Keratinocyte (primary cell): ENCODE measurements at regions not wholly inside any gene's neighbourhood (a gene's known extent, or its start where the extent isn't known, plus 50 kb on each side); places are given as distances from the start of the nearest gene placed in this dataset.

ENCODE experiments used
- DNase-seq: peaks from one replicate; pipeline ENCODE4 v3.0.0-alpha.2; 2011; ENCODE audit warnings: low read depth, missing footprints, low spot score
- FAIRE-seq: peaks from 2 replicates; lab custom pipeline; 2011; peaks lifted over from hg19 to GRCh38; lab: Jason Lieb, UNC
- H2AFZ ChIP-seq: 2 replicates; pipeline ENCODE4 v1.6.0; 2012; ENCODE audit warnings: low read length, control low read depth, inconsistent platforms; ENCODE audit not compliant: control insufficient read depth
- H3K27ac ChIP-seq: 2 replicates; pipeline ENCODE4 v1.5.1; 2011; ENCODE audit warnings: low read length; ENCODE audit not compliant: control insufficient read depth, insufficient read depth
- H3K27me3 ChIP-seq: 3 replicates; pipeline ENCODE4 v1.6.0; 2011; ENCODE audit warnings: low read length; ENCODE audit not compliant: control insufficient read depth, insufficient read depth; ENCODE audit errors: extremely low read depth
- H3K36me3 ChIP-seq, 2 experiments: 2 replicates in 1 of 2; 3 replicates in 1 of 2; pipeline ENCODE4 v1.5.1; 2011; ENCODE audit warnings: low read length in 2 of 2, mild to moderate bottlenecking in 1 of 2; ENCODE audit not compliant: control insufficient read depth in 2 of 2, insufficient read depth in 2 of 2; ENCODE audit errors: extremely low read depth in 1 of 2
- H3K4me1 ChIP-seq: 3 replicates; pipeline ENCODE4 v1.5.1; 2011; ENCODE audit warnings: low read length; ENCODE audit not compliant: control insufficient read depth, insufficient read depth; ENCODE audit errors: extremely low read depth
- H3K4me2 ChIP-seq: 3 replicates; pipeline ENCODE4 v1.6.0; 2011; ENCODE audit warnings: low read depth, low read length; ENCODE audit not compliant: control insufficient read depth, insufficient read depth; ENCODE audit errors: extremely low read depth
- H3K4me3 ChIP-seq, 3 experiments: fragments of 200-600 bp in 1 of 3; sonication (generic) in 1 of 3; 2 replicates in 2 of 3; 3 replicates in 1 of 3; pipeline ENCODE4 v1.5.1; 2011 to 2016; ENCODE audit warnings: low read length in 3 of 3, mild to moderate bottlenecking in 3 of 3, control low read depth in 2 of 3, inconsistent platforms in 1 of 3, low read depth in 1 of 3, mixed read lengths in 1 of 3, mixed run types in 1 of 3, moderate library complexity in 1 of 3; ENCODE audit not compliant: control insufficient read depth in 2 of 3, insufficient read depth in 2 of 3; ENCODE audit errors: extremely low read depth in 1 of 3
- H3K79me2 ChIP-seq: 2 replicates; pipeline ENCODE4 v1.6.0; 2012; ENCODE audit warnings: low read length; ENCODE audit not compliant: control insufficient read depth, insufficient read depth
- H3K9ac ChIP-seq: 3 replicates; pipeline ENCODE4 v1.6.0; 2011; ENCODE audit warnings: low read length; ENCODE audit not compliant: control insufficient read depth, insufficient read depth; ENCODE audit errors: extremely low read depth
- H3K9me1 ChIP-seq: 3 replicates; pipeline ENCODE4 v1.6.0; 2011; ENCODE audit warnings: low read length; ENCODE audit not compliant: control insufficient read depth, insufficient read depth; ENCODE audit errors: extremely low read depth
- H3K9me3 ChIP-seq: 2 replicates; pipeline ENCODE4 v1.5.1; 2012; ENCODE audit warnings: low read depth, low read length; ENCODE audit not compliant: control insufficient read depth
- H4K20me1 ChIP-seq: 3 replicates; pipeline ENCODE4 v1.6.0; 2011; ENCODE audit warnings: low read length; ENCODE audit not compliant: control insufficient read depth, insufficient read depth; ENCODE audit errors: extremely low read depth
- EZH2 ChIP-seq: IDR thresholded peaks from one replicate; pipeline ENCODE4 v1.6.1; 2012; ENCODE audit warnings: inconsistent platforms, mild to moderate bottlenecking, low read length, moderate library complexity
- dilution Hi-C: fragments of 300-500 bp; cut with MboI; formaldehyde crosslinking; loops from one replicate; pipeline ENCODE4 v1.7.0; 2020; ENCODE audit warnings: low sequenced_read_pairs; ENCODE audit not compliant: extremely low pct_ligation_motif_present
- TF ChIP-seq, protein P1 (sequence below), 3 experiments: IDR thresholded peaks in 1 of 3; conservative IDR thresholded peaks in 1 of 3; optimal IDR thresholded peaks in 1 of 3; 2 replicates in 2 of 3; 3 replicates in 1 of 3; pipeline versions ENCODE3 to v1.5.1; 2011; ENCODE audit warnings: low read length in 3 of 3, mild to moderate bottlenecking in 3 of 3, moderate library complexity in 2 of 3, control low read depth in 1 of 3, inconsistent platforms in 1 of 3; ENCODE audit not compliant: insufficient read depth in 2 of 3; ENCODE audit errors: extremely low read depth in 1 of 3

DNA sequence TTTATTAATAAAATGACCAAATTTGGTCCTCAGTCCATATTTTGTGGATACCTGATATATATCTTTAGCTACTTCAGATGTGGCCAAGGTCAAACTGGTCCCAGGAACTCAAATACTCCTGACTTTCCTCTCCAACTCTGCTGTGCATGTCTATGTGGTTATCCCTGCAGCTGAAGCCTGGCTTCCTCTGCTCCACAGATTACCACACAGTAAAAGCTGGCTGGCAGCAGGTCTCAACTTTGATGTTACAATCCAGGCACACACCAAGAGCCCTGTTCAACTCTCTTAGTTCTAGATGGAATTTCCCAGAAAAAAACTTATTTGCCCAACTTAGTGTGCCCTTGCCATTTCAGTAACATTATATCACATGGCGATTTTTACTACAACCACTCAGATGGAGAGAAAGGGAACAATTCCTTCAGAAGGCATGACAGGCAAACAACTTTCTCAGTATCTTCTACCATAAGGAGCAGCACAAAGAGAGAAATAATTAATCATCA, 479.5 kb downstream of the PLPP3 start:
- no peak for TF ChIP-seq EZH2
- TF ChIP-seq, protein P1, sequence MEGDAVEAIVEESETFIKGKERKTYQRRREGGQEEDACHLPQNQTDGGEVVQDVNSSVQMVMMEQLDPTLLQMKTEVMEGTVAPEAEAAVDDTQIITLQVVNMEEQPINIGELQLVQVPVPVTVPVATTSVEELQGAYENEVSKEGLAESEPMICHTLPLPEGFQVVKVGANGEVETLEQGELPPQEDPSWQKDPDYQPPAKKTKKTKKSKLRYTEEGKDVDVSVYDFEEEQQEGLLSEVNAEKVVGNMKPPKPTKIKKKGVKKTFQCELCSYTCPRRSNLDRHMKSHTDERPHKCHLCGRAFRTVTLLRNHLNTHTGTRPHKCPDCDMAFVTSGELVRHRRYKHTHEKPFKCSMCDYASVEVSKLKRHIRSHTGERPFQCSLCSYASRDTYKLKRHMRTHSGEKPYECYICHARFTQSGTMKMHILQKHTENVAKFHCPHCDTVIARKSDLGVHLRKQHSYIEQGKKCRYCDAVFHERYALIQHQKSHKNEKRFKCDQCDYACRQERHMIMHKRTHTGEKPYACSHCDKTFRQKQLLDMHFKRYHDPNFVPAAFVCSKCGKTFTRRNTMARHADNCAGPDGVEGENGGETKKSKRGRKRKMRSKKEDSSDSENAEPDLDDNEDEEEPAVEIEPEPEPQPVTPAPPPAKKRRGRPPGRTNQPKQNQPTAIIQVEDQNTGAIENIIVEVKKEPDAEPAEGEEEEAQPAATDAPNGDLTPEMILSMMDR (optimal IDR thresholded peaks at IDR 0.05 in 1 of 3, IDR thresholded peaks at IDR 0.05 in 1 of 3, conservative IDR thresholded peaks at IDR 0.05 in 1 of 3; ENCODE audit: extremely low read depth in 1 of 3, insufficient read depth in 2 of 3, low read length in 3 of 3): no peak
- no peak overlapping the region for H3K4me2 ChIP-seq
- no peak overlapping the region for H3K9ac ChIP-seq
- no peak for FAIRE-seq
- H3K9me3 ChIP-seq: no peaks in the 10 kb centered on the region
- no peaks in the 10 kb centered on the region for H3K36me3 ChIP-seq
- no peak overlapping the region for H3K4me3 ChIP-seq
- no peaks in the 10 kb centered on the region for H3K79me2 ChIP-seq
- no peaks in the 10 kb centered on the region for H3K27me3 ChIP-seq
- no peaks in the 10 kb centered on the region for H4K20me1 ChIP-seq
- dilution Hi-C loops: no loop called here
- H2AFZ ChIP-seq: no peak overlapping the region
- no peak for DNase-seq
- no peaks in the 10 kb centered on the region for H3K4me1 ChIP-seq
- no peaks in the 10 kb centered on the region for H3K9me1 ChIP-seq
- H3K27ac ChIP-seq: no peak overlapping the region

DNA sequence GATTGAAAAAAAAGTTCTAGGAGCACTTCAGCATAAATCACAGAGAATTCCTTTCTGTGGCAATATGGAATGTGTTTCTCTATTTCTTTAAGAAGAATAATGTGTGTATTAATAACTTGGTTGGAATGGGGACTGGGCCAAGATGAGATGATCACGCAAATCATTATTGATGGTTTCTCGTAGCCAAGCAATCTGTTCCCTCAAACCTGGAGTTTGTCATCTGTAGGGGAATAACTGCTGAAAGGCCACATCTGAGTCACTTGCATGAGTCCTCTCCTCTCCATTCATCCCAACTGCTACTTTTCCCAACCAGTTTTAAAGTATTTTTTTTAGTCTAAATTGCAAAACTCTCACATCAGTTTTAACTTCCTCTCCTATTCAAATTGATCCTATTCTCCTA, 480.4 kb downstream of the PLPP3 start:
- Histone ChIP-seq H2AFZ (no peak overlapping the region), H3K4me1 (no peaks in the 10 kb centered on the region), H3K9me3 (no peaks in the 10 kb centered on the region), H3K4me2 (no peak overlapping the region), H3K27ac (no peak overlapping the region), H3K9me1 (no peaks in the 10 kb centered on the region), H3K9ac (no peak overlapping the region), H3K27me3 (no peaks in the 10 kb centered on the region), H3K4me3 (no peak overlapping the region), H4K20me1 (no peaks in the 10 kb centered on the region), H3K79me2 (no peaks in the 10 kb centered on the region), H3K36me3 (no peaks in the 10 kb centered on the region)
- no peak for DNase-seq
- no peak for TF ChIP-seq EZH2
- TF ChIP-seq, protein P1 (optimal IDR thresholded peaks at IDR 0.05 in 1 of 3, IDR thresholded peaks at IDR 0.05 in 1 of 3, conservative IDR thresholded peaks at IDR 0.05 in 1 of 3; ENCODE audit: extremely low read depth in 1 of 3, insufficient read depth in 2 of 3, low read length in 3 of 3): no peak
- dilution Hi-C loops: no loop called here
- FAIRE-seq: no peak
